Suppressor macrophage treated with lipopolysaccharide for 1 hour (primary cell): ENCODE measurements at regions not wholly inside any gene's neighbourhood (a gene's known extent, or its start where the extent isn't known, plus 50 kb on each side); places are given as distances from the start of the nearest gene placed in this dataset.
"Not testable (repeated sequence)": the region's sequence is repeated elsewhere in the genome, so short reads cannot be mapped to it uniquely, and the experiment has no call there.

Source experiments
- DNase-seq, 3 donors: peaks; one replicate each; pipeline ENCODE4 v3.0.0-alpha.2; 2020 to 2022

DNA sequence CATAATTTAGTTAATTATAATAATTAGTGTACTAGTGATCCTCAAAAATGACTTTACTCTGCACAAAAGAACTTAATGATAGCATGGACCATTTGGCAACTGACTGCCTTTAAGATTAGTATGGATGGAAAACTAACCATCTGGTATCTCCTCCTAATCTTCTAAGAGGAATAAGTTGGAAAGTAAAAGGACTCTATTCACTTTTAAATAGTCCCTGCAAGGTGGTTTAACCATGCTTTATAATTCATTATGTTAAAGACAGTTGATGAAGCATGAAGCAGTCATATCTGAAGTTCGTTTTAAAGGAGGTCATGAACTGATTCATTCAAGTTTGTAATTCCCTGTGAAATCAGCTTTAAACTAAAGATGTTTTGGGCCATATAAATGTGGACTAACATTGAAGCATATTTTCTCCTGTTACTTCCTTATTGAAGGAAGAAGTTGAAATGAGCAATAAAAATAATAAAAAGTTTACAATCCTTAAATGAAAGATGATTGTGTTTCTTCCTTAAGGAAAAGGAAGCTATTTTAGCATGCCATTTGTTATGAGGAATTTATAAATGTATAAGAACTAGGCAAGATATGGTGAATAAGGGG lies 446.0 kb downstream of the XIRP2 start:
- DNase-seq: no peak

GRCh38 chr2:167333245-167333644 lies 445.0 kb downstream of the XIRP2 start:
- no peak for DNase-seq

- DNase-seq: no peak
Measured at GRCh38 chr2:167332358-167332757, 444.1 kb downstream of the XIRP2 start.

DNA sequence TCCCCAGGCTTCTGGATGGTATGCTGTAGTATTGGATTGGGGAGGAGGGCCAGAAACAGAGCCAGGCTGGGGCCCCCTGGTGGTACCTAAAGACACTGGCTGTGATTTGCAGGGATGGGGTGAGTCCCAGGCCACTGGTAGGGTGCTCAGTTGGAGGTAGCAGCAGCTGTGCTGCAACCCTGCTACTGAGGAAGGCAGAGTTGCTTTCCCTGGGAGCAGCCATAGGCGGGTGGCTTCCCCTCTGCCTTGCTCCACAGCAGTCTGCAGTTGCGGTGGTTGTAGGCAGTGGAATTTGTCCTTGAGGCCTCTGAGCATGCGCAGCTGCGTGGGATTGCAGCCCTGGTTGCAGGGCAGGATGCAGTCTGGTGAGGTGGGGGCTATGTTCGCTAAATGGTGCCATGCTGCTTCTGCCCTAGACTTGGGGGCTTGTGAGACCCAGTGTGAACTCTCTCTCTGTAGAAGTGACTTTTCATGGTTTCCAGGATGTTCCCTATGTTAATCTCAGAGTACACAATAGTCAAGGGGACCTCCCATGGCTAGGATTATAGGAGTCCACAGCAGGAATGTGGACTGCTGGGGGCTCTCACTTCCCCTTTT lies 443.5 kb downstream of the XIRP2 start:
- peak in 1 of 3 donors; percentile 0 for DNase-seq

GRCh38 chr2:167328808-167329207 lies 440.5 kb downstream of the XIRP2 start:
- not testable (repeated sequence) for DNase-seq

- DNase-seq: no peak
Measured at GRCh38 chr2:167322795-167323194, 434.5 kb downstream of the XIRP2 start.

DNA sequence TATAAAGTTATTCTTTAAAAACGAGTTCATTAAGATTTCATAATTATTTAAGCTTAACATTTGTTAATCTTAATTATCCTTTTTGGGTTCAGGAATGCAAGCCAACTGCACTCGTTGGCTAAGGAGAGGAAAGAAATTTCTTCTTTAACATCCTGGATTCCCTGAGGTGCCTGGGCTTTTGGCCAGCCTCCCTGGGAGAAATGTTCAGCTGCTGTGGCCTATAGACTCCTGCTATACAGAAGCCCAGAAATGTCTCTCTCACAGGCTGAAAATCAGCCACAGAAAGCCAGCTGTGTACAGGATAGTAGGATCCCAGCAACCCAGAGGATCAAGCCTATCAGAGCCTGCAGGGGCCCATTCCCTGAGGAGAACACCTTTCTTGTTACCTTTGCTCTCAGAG lies 430.3 kb downstream of the XIRP2 start:
- no peak for DNase-seq

DNA sequence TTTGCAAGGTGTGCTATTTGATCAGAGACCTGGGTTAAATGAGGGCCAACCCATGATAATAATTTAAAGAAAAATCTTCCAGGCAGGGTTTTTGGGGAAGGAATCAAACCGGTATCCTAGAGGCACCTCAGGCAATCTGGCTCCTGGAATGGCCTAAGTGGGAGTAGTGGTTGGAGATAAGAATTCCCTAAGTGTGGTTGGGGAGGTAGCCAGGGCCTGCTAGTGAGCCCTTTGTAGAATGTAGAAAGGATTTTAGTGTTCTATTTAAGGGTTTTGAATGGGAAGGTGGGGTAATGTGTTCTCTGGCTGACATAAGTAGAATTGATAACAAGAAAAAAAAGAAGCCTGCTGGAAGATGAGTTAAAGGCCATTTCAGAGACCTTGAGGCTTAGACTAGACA lies 422.2 kb downstream of the XIRP2 start:
- DNase-seq: no peak
